ENCODE measurements at regions not wholly inside any gene's neighbourhood (a gene's known extent, or its start where the extent isn't known, plus 50 kb on each side); places are given as distances from the start of the nearest gene placed in this dataset.

DNA sequence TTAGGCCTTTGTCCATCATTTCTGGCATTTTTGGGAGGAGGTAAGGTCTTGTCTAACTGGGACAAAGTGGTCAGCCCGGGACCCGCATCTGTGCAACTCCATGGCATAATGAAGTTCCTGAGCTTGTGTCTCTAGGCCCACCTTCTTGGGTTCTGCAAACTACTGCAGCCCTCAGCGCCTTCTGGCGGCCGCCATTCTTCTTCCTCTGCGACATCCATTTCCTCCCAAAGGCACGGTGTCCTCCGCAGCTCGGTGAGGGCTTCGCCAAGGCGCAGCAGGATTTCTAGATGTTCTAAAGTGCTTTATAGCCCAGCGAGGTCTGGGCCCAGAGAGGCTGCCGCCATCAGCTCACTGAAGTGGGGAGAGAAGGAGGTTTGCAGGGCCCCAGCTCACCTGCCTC lies 134.4 kb upstream of the OR4E1 start:
- Histone ChIP-seq H3K27ac (no peak overlapping the region), H3K4me1 (no peaks in the 10 kb centered on the region), H3K9me3 (no peaks in the 10 kb centered on the region), H3K4me3 (no peak overlapping the region), H3K36me3 (no peaks in the 10 kb centered on the region), H3K27me3 (no peaks in the 10 kb centered on the region)
- 89% methylated on average over 13 of the region's 13 CpGs; no CpG with 5 or more reads in 1 of the 2 donors for WGBS, 2 donors (ENCODE audit: low coverage in 1 of 2)
- in situ Hi-C loops (cut with MboI; ENCODE audit: low pct_ligation_motif_present in 1 of 4, low pct_unique_long_range_greater_than_20kb in 1 of 4, low sequenced_read_pairs in 3 of 4) (no loop called here), intact Hi-C loops (cut with DNase I; ENCODE audit: low total_unique reads) (no loop called here)
- no peak for DNase-seq
- TF ChIP-seq POLR2A (IDR thresholded peaks at IDR 0.05) (no peak), CTCF (IDR thresholded peaks at IDR 0.05) (no peak), EP300 (IDR thresholded peaks at IDR 0.05; ENCODE audit: low read depth) (no peak), POLR2AphosphoS5 (IDR thresholded peaks at IDR 0.05) (no peak)

DNA sequence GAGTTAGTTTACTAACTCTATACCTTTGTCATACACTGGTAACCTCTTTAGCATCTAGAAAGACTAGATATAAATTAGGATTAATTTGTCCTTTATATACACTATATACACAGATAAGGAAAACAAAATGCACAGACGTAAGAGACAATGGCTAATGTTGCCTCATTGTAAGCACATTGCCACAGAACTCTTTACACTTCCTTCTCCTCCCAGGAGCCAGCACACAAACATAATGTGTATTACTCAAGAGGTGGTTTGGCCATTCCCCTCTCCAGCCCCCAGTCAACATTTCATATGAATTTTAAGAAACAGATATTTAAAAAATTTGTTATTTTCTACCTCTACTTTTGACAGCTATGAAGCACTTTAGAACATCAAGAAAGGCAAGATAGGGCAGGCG lies 131.4 kb upstream of the OR4E1 start:
- Histone ChIP-seq H3K27ac (no peak overlapping the region), H3K9me3 (no peaks in the 10 kb centered on the region), H3K4me3 (no peak overlapping the region), H3K36me3 (no peaks in the 10 kb centered on the region), H3K27me3 (no peaks in the 10 kb centered on the region), H3K4me1 (no peaks in the 10 kb centered on the region)
- WGBS, 2 donors (ENCODE audit: low coverage in 1 of 2): 78 to 87% methylated on average over 1 to 2 of the region's 2 CpGs
- no peak for DNase-seq
- TF ChIP-seq POLR2AphosphoS5 (IDR thresholded peaks at IDR 0.05) (no peak), POLR2A (IDR thresholded peaks at IDR 0.05) (no peak), EP300 (IDR thresholded peaks at IDR 0.05; ENCODE audit: low read depth) (no peak)
- intact Hi-C loops (cut with DNase I; ENCODE audit: low total_unique reads): no loop called here
- in situ Hi-C loops (cut with MboI; ENCODE audit: low pct_ligation_motif_present in 1 of 4, low pct_unique_long_range_greater_than_20kb in 1 of 4, low sequenced_read_pairs in 3 of 4): no loop called here

DNA sequence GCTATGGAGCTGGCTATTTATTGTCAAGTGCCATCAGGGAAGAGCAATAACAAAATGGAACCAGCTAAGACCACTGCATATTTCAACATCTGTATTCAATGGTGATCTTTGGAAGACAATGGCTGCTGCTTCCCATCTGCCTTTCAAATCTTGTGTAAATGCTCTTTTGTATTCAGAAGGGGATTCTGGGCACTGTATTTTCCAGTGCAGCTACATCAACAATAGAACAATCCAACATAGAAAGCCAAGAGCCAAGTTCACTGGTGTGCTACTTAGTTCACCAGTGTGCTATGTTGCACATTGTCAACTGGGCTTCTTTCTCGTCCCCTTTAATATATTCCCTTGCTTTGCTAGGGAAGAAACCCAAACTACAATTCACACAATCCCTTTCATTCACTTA lies 128.8 kb upstream of the OR4E1 start:
- no peaks in the 10 kb centered on the region for H3K4me1 ChIP-seq
- intact Hi-C loops (cut with DNase I; ENCODE audit: low total_unique reads) (no loop called here), in situ Hi-C loops (cut with MboI; ENCODE audit: low pct_ligation_motif_present in 1 of 4, low pct_unique_long_range_greater_than_20kb in 1 of 4, low sequenced_read_pairs in 3 of 4) (no loop called here)
- H3K27ac ChIP-seq: no peak overlapping the region
- H3K4me3 ChIP-seq: no peak overlapping the region
- H3K9me3 ChIP-seq: no peaks in the 10 kb centered on the region
- DNase-seq: no peak
- no peaks in the 10 kb centered on the region for H3K27me3 ChIP-seq
- 70% methylated on average over 1 of the region's 1 CpG; no CpG with 5 or more reads in 1 of the 2 donors for WGBS, 2 donors (ENCODE audit: low coverage in 1 of 2)
- no peak for TF ChIP-seq EP300 (IDR thresholded peaks at IDR 0.05; ENCODE audit: low read depth)
- TF ChIP-seq CTCF (IDR thresholded peaks at IDR 0.05): no peak
- TF ChIP-seq POLR2A (IDR thresholded peaks at IDR 0.05): no peak
- no peak for TF ChIP-seq POLR2AphosphoS5 (IDR thresholded peaks at IDR 0.05)
- H3K36me3 ChIP-seq: no peaks in the 10 kb centered on the region

DNA sequence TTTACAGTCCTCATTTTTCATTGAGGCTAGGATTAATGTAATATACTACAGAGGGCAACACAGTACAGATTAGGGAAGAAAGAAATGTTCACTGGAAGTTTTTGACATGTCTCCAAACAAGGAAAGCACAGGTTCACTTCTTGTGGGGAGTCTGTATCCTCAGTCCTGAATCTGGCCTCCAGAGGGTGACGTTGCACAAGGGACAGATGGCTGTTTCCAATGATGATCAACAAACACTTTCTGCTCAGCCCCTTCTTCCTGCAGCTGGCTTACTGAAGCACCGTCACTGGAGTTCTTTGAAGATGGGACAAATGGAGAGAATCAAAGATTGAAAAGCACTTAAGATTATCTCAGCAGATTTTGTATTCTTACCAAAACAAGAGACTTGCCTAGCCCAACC lies 123.3 kb upstream of the OR4E1 start:
- H3K4me1 ChIP-seq: no peaks in the 10 kb centered on the region
- TF ChIP-seq CTCF (IDR thresholded peaks at IDR 0.05) (no peak), EP300 (IDR thresholded peaks at IDR 0.05; ENCODE audit: low read depth) (no peak), POLR2A (IDR thresholded peaks at IDR 0.05) (no peak), POLR2AphosphoS5 (IDR thresholded peaks at IDR 0.05) (no peak)
- in situ Hi-C loops (cut with MboI; ENCODE audit: low pct_ligation_motif_present in 1 of 4, low pct_unique_long_range_greater_than_20kb in 1 of 4, low sequenced_read_pairs in 3 of 4): no loop called here
- H3K4me3 ChIP-seq: no peak overlapping the region
- no peaks in the 10 kb centered on the region for H3K9me3 ChIP-seq
- intact Hi-C loops (cut with DNase I; ENCODE audit: low total_unique reads): no loop called here
- DNase-seq: no peak
- H3K27me3 ChIP-seq: no peaks in the 10 kb centered on the region
- 17 to 59% methylated on average over 1 to 2 of the region's 2 CpGs for WGBS, 2 donors (ENCODE audit: low coverage in 1 of 2)
- H3K27ac ChIP-seq: no peak overlapping the region
- no peaks in the 10 kb centered on the region for H3K36me3 ChIP-seq

GRCh38 chr14:21795456-21795855 lies 121.8 kb upstream of the OR4E1 start:
- intact Hi-C loops (cut with DNase I; ENCODE audit: low total_unique reads): no loop called here
- no peak overlapping the region for H3K27ac ChIP-seq

More at GRCh38 chr14:21795456-21795855, 121.8 kb upstream of the OR4E1 start:
- H3K4me3 ChIP-seq: no peak overlapping the region
- no peaks in the 10 kb centered on the region for H3K27me3 ChIP-seq
- H3K9me3 ChIP-seq: no peaks in the 10 kb centered on the region
- in situ Hi-C loops (cut with MboI; ENCODE audit: low pct_ligation_motif_present in 1 of 4, low pct_unique_long_range_greater_than_20kb in 1 of 4, low sequenced_read_pairs in 3 of 4): no loop called here
- no peak for DNase-seq
- TF ChIP-seq EP300 (IDR thresholded peaks at IDR 0.05; ENCODE audit: low read depth) (no peak), CTCF (IDR thresholded peaks at IDR 0.05) (no peak), POLR2AphosphoS5 (IDR thresholded peaks at IDR 0.05) (no peak), POLR2A (IDR thresholded peaks at IDR 0.05) (no peak)
- no peaks in the 10 kb centered on the region for H3K36me3 ChIP-seq
- H3K4me1 ChIP-seq: no peaks in the 10 kb centered on the region
- 17 to 31% methylated on average over 1 to 2 of the region's 2 CpGs for WGBS, 2 donors (ENCODE audit: low coverage in 1 of 2)
